Neuronal stem cell (in vitro differentiated cells): ENCODE measurements at regions not wholly inside any gene's neighbourhood (a gene's known extent, or its start where the extent isn't known, plus 50 kb on each side); places are given as distances from the start of the nearest gene placed in this dataset.
"Not testable (repeated sequence)": the region's sequence is repeated elsewhere in the genome, so short reads cannot be mapped to it uniquely, and the experiment has no call there.

ENCODE experiments used
- DNase-seq: peaks from one replicate; pipeline ENCODE4 v3.0.0-alpha.2; 2013; ENCODE audit warnings: low spot score
- H2AFZ ChIP-seq: one replicate; pipeline ENCODE4 v1.6.1; 2013; ENCODE audit warnings: mild to moderate bottlenecking, low read length, inconsistent platforms
- H2AK5ac ChIP-seq: 2 replicates; pipeline ENCODE4 v1.6.1; 2013; ENCODE audit warnings: low read depth, mild to moderate bottlenecking, inconsistent platforms, low read length, moderate library complexity, mixed read lengths
- H2BK120ac ChIP-seq: 2 replicates; pipeline ENCODE4 v1.6.1; 2013; ENCODE audit warnings: low read depth, mild to moderate bottlenecking, inconsistent platforms, low read length, moderate library complexity, mixed read lengths
- H2BK12ac ChIP-seq: one replicate; pipeline ENCODE4 v1.6.1; 2013; ENCODE audit warnings: low read length, inconsistent platforms
- H2BK15ac ChIP-seq: 2 replicates; pipeline ENCODE4 v1.6.1; 2013; ENCODE audit warnings: mild to moderate bottlenecking, low read length, inconsistent platforms, mixed read lengths
- H2BK5ac ChIP-seq: one replicate; pipeline ENCODE4 v1.6.1; 2013; ENCODE audit warnings: inconsistent platforms, mild to moderate bottlenecking, low read length, moderate library complexity
- H3K14ac ChIP-seq: one replicate; pipeline ENCODE4 v1.6.1; 2013; ENCODE audit warnings: low read length, inconsistent platforms
- H3K18ac ChIP-seq: 2 replicates; pipeline ENCODE4 v1.6.1; 2013; ENCODE audit warnings: low read length, inconsistent platforms
- H3K23ac ChIP-seq: 2 replicates; pipeline ENCODE4 v1.6.1; 2013; ENCODE audit warnings: low read depth, mild to moderate bottlenecking, mixed read lengths, low read length, inconsistent platforms; ENCODE audit not compliant: poor library complexity
- H3K27ac ChIP-seq: replicated peaks from 3 replicates; pipeline ENCODE4 v1.5.1; 2013; ENCODE audit warnings: low read length, inconsistent platforms
- H3K27me3 ChIP-seq, 3 experiments: 2 replicates each; pipeline ENCODE4 v1.6.1; 2013; ENCODE audit warnings: low read length in 3 of 3, mild to moderate bottlenecking in 2 of 3, inconsistent platforms in 1 of 3, low read depth in 1 of 3, mixed read lengths in 1 of 3, moderate library complexity in 1 of 3; ENCODE audit not compliant: control insufficient read depth in 3 of 3, insufficient read depth in 3 of 3
- H3K36me3 ChIP-seq, 2 donors: replicated peaks in 1 of 2; 2 replicates each; pipeline ENCODE4 v1.6.1; 2013; ENCODE audit warnings: low read length in 2 of 2; ENCODE audit not compliant: control insufficient read depth in 2 of 2, insufficient read depth in 2 of 2
- H3K4ac ChIP-seq: 2 replicates; pipeline ENCODE4 v1.6.1; 2013; ENCODE audit warnings: inconsistent platforms, mild to moderate bottlenecking, low read length, moderate library complexity
- H3K4me1 ChIP-seq, 2 donors: 1 replicate in 1 of 2; 2 replicates in 1 of 2; pipeline ENCODE4 v1.6.1; 2013; ENCODE audit warnings: low read length in 2 of 2, low read depth in 1 of 2; ENCODE audit not compliant: control insufficient read depth in 2 of 2, insufficient read depth in 1 of 2
- H3K4me2 ChIP-seq: one replicate; pipeline ENCODE4 v1.6.1; 2013; ENCODE audit warnings: mild to moderate bottlenecking, low read length, inconsistent platforms; ENCODE audit not compliant: insufficient read depth, poor library complexity, severe bottlenecking
- H3K4me3 ChIP-seq, 2 donors: 2 replicates each; pipeline ENCODE4 v1.5.1; 2013; ENCODE audit warnings: low read length in 2 of 2, mild to moderate bottlenecking in 2 of 2, inconsistent platforms in 1 of 2, moderate library complexity in 1 of 2
- H3K79me1 ChIP-seq: one replicate; pipeline ENCODE4 v1.6.1; 2013; ENCODE audit warnings: low read depth, mild to moderate bottlenecking, inconsistent platforms, low read length, moderate library complexity
- H3K9ac ChIP-seq: one replicate; pipeline ENCODE4 v1.6.1; 2013; ENCODE audit warnings: mild to moderate bottlenecking, low read depth, low read length, inconsistent platforms; ENCODE audit not compliant: poor library complexity
- H3K9me3 ChIP-seq, 2 donors: replicated peaks in 1 of 2; 2 replicates each; pipeline versions ENCODE3 to v1.6.1; 2013; ENCODE audit warnings: low read length in 2 of 2, mild to moderate bottlenecking in 2 of 2, inconsistent platforms in 1 of 2, low read depth in 1 of 2, mixed read lengths in 1 of 2, moderate library complexity in 1 of 2; ENCODE audit not compliant: control insufficient read depth in 2 of 2, insufficient read depth in 1 of 2
- H4K8ac ChIP-seq: one replicate; pipeline ENCODE4 v1.6.1; 2013; ENCODE audit warnings: low read depth, mild to moderate bottlenecking, inconsistent platforms, low read length, moderate library complexity
- H4K91ac ChIP-seq: one replicate; pipeline ENCODE4 v1.6.1; 2013; ENCODE audit warnings: low read length, low read depth, mild to moderate bottlenecking, inconsistent platforms; ENCODE audit not compliant: poor library complexity
- WGBS, 2 donors: extraction: QIAGEN DNeasy Blood & Tissue Kit; methylation state at CpG; one replicate each; pipeline ENCODE4 v1.1.7; 2013; ENCODE audit warnings: missing lambda C conversion rate in 2 of 2, mixed read lengths in 1 of 2; ENCODE audit not compliant: insufficient read length in 2 of 2, insufficient replicate concordance in 1 of 2; ENCODE audit errors: extremely low coverage in 2 of 2; 5-methylcytosine and 5-hydroxymethylcytosine counted together

- WGBS, 2 donors: no CpG with 5 or more reads among the region's 16 CpGs
- H2AK5ac ChIP-seq, H3K4ac ChIP-seq, H3K9me3 ChIP-seq, H3K27me3 ChIP-seq, H4K91ac ChIP-seq, H2BK15ac ChIP-seq, H3K4me3 ChIP-seq, H3K36me3 ChIP-seq, H3K18ac ChIP-seq, H2BK12ac ChIP-seq, H3K23ac ChIP-seq, H3K27ac ChIP-seq, H3K4me2 ChIP-seq, H3K14ac ChIP-seq, DNase-seq, H2AFZ ChIP-seq, H2BK120ac ChIP-seq, H3K9ac ChIP-seq, H3K79me1 ChIP-seq, H3K4me1 ChIP-seq, H4K8ac ChIP-seq, H2BK5ac ChIP-seq: not testable (repeated sequence)
Measured at GRCh38 chr5:97301181-97301580, 118.1 kb upstream of the RIOK2 start.

- Histone ChIP-seq H2AK5ac (no peak overlapping the region), H3K14ac (no peak overlapping the region), H3K27me3 (no peaks in the 10 kb centered on the region), H3K36me3 (no peaks in the 10 kb centered on the region), H2BK12ac (no peak overlapping the region), H4K8ac (no peak overlapping the region), H3K4me3 (no peak overlapping the region), H2BK5ac (no peak overlapping the region), H3K4me2 (no peak overlapping the region), H3K18ac (no peak overlapping the region), H2BK15ac (no peak overlapping the region), H2AFZ (no peak overlapping the region), H3K9ac (no peak overlapping the region), H4K91ac (no peak overlapping the region), H3K4me1 (no peaks in the 10 kb centered on the region), H3K79me1 (no peaks in the 10 kb centered on the region), H3K9me3 (no peaks in the 10 kb centered on the region), H3K4ac (no peak overlapping the region), H3K23ac (no peak overlapping the region), H3K27ac (no peak overlapping the region), H2BK120ac (no peak overlapping the region)
- no peak for DNase-seq
- no CpG with 5 or more reads among the region's 1 CpG for WGBS, 2 donors
Measured at GRCh38 chr5:97338729-97339128, 155.7 kb upstream of the RIOK2 start.

- Histone ChIP-seq H3K9me3 (no peaks in the 10 kb centered on the region), H3K4me3 (no peak overlapping the region), H2AFZ (no peak overlapping the region), H2BK12ac (no peak overlapping the region), H3K23ac (no peak overlapping the region), H2BK120ac (no peak overlapping the region), H2BK15ac (no peak overlapping the region), H2AK5ac (no peak overlapping the region), H3K79me1 (no peaks in the 10 kb centered on the region), H4K91ac (no peak overlapping the region), H2BK5ac (no peak overlapping the region), H4K8ac (no peak overlapping the region), H3K4ac (no peak overlapping the region), H3K36me3 (no peaks in the 10 kb centered on the region), H3K27me3 (no peaks in the 10 kb centered on the region), H3K27ac (no peak overlapping the region), H3K18ac (no peak overlapping the region), H3K4me2 (no peak overlapping the region), H3K4me1 (no peaks in the 10 kb centered on the region), H3K9ac (no peak overlapping the region), H3K14ac (no peak overlapping the region)
- WGBS, 2 donors: no CpG with 5 or more reads among the region's 4 CpGs
- no peak for DNase-seq
Measured at GRCh38 chr5:97355775-97356174, 172.7 kb upstream of the RIOK2 start.

GRCh38 chr5:97363577-97363976 lies 180.5 kb upstream of the RIOK2 start:
- no peak overlapping the region for H3K14ac ChIP-seq
- no peak overlapping the region for H3K4me2 ChIP-seq
- H3K23ac ChIP-seq: no peak overlapping the region
- no peaks in the 10 kb centered on the region for H3K4me1 ChIP-seq
- no peaks in the 10 kb centered on the region for H3K27me3 ChIP-seq
- H4K8ac ChIP-seq: no peak overlapping the region
- H2AFZ ChIP-seq: no peak overlapping the region
- H4K91ac ChIP-seq: no peak overlapping the region
- no peak for DNase-seq
- no peak overlapping the region for H3K9ac ChIP-seq
- H2BK15ac ChIP-seq: no peak overlapping the region
- no peak overlapping the region for H3K27ac ChIP-seq
- no peak overlapping the region for H2BK120ac ChIP-seq
- no peaks in the 10 kb centered on the region for H3K36me3 ChIP-seq
- H2BK5ac ChIP-seq: no peak overlapping the region
- no peak overlapping the region for H3K4ac ChIP-seq
- no CpG with 5 or more reads among the region's 3 CpGs for WGBS, 2 donors
- H3K79me1 ChIP-seq: no peaks in the 10 kb centered on the region
- no peaks in the 10 kb centered on the region for H3K9me3 ChIP-seq
- H3K4me3 ChIP-seq: no peak overlapping the region
- H2AK5ac ChIP-seq: no peak overlapping the region
- H3K18ac ChIP-seq: no peak overlapping the region
- H2BK12ac ChIP-seq: no peak overlapping the region
